Activated B cell treated with CpG ODN at 0.5 μM for 24 hours (primary cell): ENCODE measurements at regions not wholly inside any gene's neighbourhood (a gene's known extent, or its start where the extent isn't known, plus 50 kb on each side); places are given as distances from the start of the nearest gene placed in this dataset.

ENCODE experiments used
- ATAC-seq: fragments of 200-7000 bp; cut with Tn5 transposase; one replicate; pipeline ENCODE4 v1.10.0; 2021; ENCODE audit warnings: low read depth, mild to moderate bottlenecking, moderate library complexity
- CTCF ChIA-PET: fragments of 350-600 bp; sonication (Branson Sonifier 250); formaldehyde crosslinking; loops from one replicate; lab custom pipeline; 2021; ENCODE audit warnings: antibody characterized with exemption; lab: Charles Lee
- POLR2A ChIA-PET: fragments of 350-600 bp; sonication (Branson Sonifier 250); formaldehyde crosslinking; loops from one replicate; lab custom pipeline; 2021; ENCODE audit warnings: antibody characterized with exemption; lab: Charles Lee
- DNase-seq: peaks from one replicate; pipeline ENCODE4 v3.0.0; 2022
- H3K27ac Mint-ChIP-seq: one replicate; pipeline ENCODE4 v1.8.0; 2020; ENCODE audit warnings: mixed read lengths
- H3K27me3 Mint-ChIP-seq: one replicate; pipeline ENCODE4 v1.8.0; 2021; ENCODE audit warnings: mixed read lengths
- H3K36me3 Mint-ChIP-seq: one replicate; pipeline ENCODE4 v1.8.0; 2021; ENCODE audit warnings: low read depth, mixed read lengths
- H3K4me1 Mint-ChIP-seq: one replicate; pipeline ENCODE4 v1.8.0; 2021; ENCODE audit warnings: mixed read lengths
- H3K4me3 Mint-ChIP-seq: one replicate; pipeline ENCODE4 v1.8.0; 2020; ENCODE audit warnings: mild to moderate bottlenecking, mixed read lengths
- H3K9me3 Mint-ChIP-seq: one replicate; pipeline ENCODE4 v1.8.0; 2020; ENCODE audit warnings: mixed read lengths
- CTCF ChIP-seq: fragments of 200-600 bp; IDR thresholded peaks from one replicate; pipeline ENCODE4 v1.8.0; 2022; ENCODE audit warnings: antibody characterized with exemption, mild to moderate bottlenecking
- intact Hi-C: fragments of 100-400 bp; cut with micrococcal nuclease; formaldehyde crosslinking; loops from one replicate; pipeline ENCODE4 v1.15.1; 2024

- POLR2A ChIA-PET = no interaction called here
- no peak overlapping the region for H3K4me3 Mint-ChIP-seq
- CTCF ChIA-PET = interaction anchor here (0.6 kb wide), 1 partner anchor 937 kb away, joined by 3 read pairs; no protein-coding TSS in a partner anchor
- H3K36me3 Mint-ChIP-seq = no peaks in the 10 kb centered on the region
- DNase-seq = no peak
- H3K9me3 Mint-ChIP-seq = no peaks in the 10 kb centered on the region
- H3K27me3 Mint-ChIP-seq = no peaks in the 10 kb centered on the region
- no peak for TF ChIP-seq CTCF
- no peak overlapping the region for H3K27ac Mint-ChIP-seq
- H3K4me1 Mint-ChIP-seq = no peaks in the 10 kb centered on the region
- intact Hi-C loops = no loop called here
- no peak for ATAC-seq
Measured at GRCh38 chr6:98002678-98003077, 719.7 kb upstream of the MMS22L start.

GRCh38 chr6:98014442-98015201 lies 731.6 kb upstream of the MMS22L start:
- ChIA-PET POLR2A (no interaction called here), CTCF (no interaction called here)
- no peaks in the 10 kb centered on the region for H3K9me3 Mint-ChIP-seq
- H3K27ac Mint-ChIP-seq = no peak overlapping the region
- no peaks in the 10 kb centered on the region for H3K4me1 Mint-ChIP-seq
- DNase-seq (no peak), ATAC-seq (no peak)
- intact Hi-C loops = no loop called here
- no peak for TF ChIP-seq CTCF
- H3K27me3 Mint-ChIP-seq = no peaks in the 10 kb centered on the region
- H3K4me3 Mint-ChIP-seq = no peak overlapping the region
- no peaks in the 10 kb centered on the region for H3K36me3 Mint-ChIP-seq

- intact Hi-C loops = no loop called here
- Mint-ChIP-seq H3K27ac (no peak overlapping the region), H3K4me1 (no peaks in the 10 kb centered on the region), H3K27me3 (no peaks in the 10 kb centered on the region), H3K9me3 (no peaks in the 10 kb centered on the region), H3K36me3 (no peaks in the 10 kb centered on the region), H3K4me3 (no peak overlapping the region)
- TF ChIP-seq CTCF = no peak
- no peak for DNase-seq
- ATAC-seq = no peak
- ChIA-PET CTCF (no interaction called here), POLR2A (no interaction called here)
Measured at GRCh38 chr6:98016565-98016964, 733.5 kb upstream of the MMS22L start.

- Mint-ChIP-seq H3K4me3 (no peak overlapping the region), H3K36me3 (no peaks in the 10 kb centered on the region), H3K27ac (no peak overlapping the region), H3K9me3 (no peaks in the 10 kb centered on the region), H3K4me1 (no peaks in the 10 kb centered on the region), H3K27me3 (no peaks in the 10 kb centered on the region)
- ATAC-seq (no peak), DNase-seq (no peak)
- no peak for TF ChIP-seq CTCF
- ChIA-PET CTCF (no interaction called here), POLR2A (no interaction called here)
- intact Hi-C loops = no loop called here
Measured at GRCh38 chr6:98020222-98020621, 737.2 kb upstream of the MMS22L start.

- ChIA-PET CTCF (no interaction called here), POLR2A (no interaction called here)
- Mint-ChIP-seq H3K9me3 (no peaks in the 10 kb centered on the region), H3K36me3 (no peaks in the 10 kb centered on the region), H3K4me1 (no peaks in the 10 kb centered on the region), H3K27ac (no peak overlapping the region), H3K4me3 (no peak overlapping the region), H3K27me3 (no peaks in the 10 kb centered on the region)
- ATAC-seq = no peak
- intact Hi-C loops = no loop called here
- DNase-seq = no peak
- TF ChIP-seq CTCF = no peak
Measured at GRCh38 chr6:98024359-98024758, 741.3 kb upstream of the MMS22L start.
